WI38 (cell line): ENCODE measurements at regions not wholly inside any gene's neighbourhood (a gene's known extent, or its start where the extent isn't known, plus 50 kb on each side); places are given as distances from the start of the nearest gene placed in this dataset.

Source experiments
- H3K4me3 ChIP-seq: 2 replicates; pipeline ENCODE4 v1.5.1; 2011; ENCODE audit warnings: low read depth, mild to moderate bottlenecking, control low read depth, low read length
- TF ChIP-seq, protein P1 (sequence below): IDR thresholded peaks from 2 replicates; pipeline ENCODE4 v1.5.1; 2012; ENCODE audit warnings: low read depth, mild to moderate bottlenecking, control low read depth, low read length

- H3K4me3 ChIP-seq = no peak overlapping the region
- TF ChIP-seq, protein P1, sequence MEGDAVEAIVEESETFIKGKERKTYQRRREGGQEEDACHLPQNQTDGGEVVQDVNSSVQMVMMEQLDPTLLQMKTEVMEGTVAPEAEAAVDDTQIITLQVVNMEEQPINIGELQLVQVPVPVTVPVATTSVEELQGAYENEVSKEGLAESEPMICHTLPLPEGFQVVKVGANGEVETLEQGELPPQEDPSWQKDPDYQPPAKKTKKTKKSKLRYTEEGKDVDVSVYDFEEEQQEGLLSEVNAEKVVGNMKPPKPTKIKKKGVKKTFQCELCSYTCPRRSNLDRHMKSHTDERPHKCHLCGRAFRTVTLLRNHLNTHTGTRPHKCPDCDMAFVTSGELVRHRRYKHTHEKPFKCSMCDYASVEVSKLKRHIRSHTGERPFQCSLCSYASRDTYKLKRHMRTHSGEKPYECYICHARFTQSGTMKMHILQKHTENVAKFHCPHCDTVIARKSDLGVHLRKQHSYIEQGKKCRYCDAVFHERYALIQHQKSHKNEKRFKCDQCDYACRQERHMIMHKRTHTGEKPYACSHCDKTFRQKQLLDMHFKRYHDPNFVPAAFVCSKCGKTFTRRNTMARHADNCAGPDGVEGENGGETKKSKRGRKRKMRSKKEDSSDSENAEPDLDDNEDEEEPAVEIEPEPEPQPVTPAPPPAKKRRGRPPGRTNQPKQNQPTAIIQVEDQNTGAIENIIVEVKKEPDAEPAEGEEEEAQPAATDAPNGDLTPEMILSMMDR = no peak
Observed at GRCh38 chr6:105644073-105644489, 241.2 kb upstream of the PREP start.

- TF ChIP-seq, protein P1 = no peak
- H3K4me3 ChIP-seq = no peak overlapping the region
Observed at GRCh38 chr6:105642708-105643107, 239.8 kb upstream of the PREP start.

GRCh38 chr6:105641504-105641903, 238.6 kb upstream of the PREP start:
- H3K4me3 ChIP-seq = no peak overlapping the region
- TF ChIP-seq, protein P1 = no peak

- no peak overlapping the region for H3K4me3 ChIP-seq
- TF ChIP-seq, protein P1 = no peak
Observed at GRCh38 chr6:105639124-105639523, 236.2 kb upstream of the PREP start.

GRCh38 chr6:105633814-105634213, 230.9 kb upstream of the PREP start:
- TF ChIP-seq, protein P1 = no peak
- H3K4me3 ChIP-seq = no peak overlapping the region

- no peak overlapping the region for H3K4me3 ChIP-seq
- TF ChIP-seq, protein P1 = no peak
Observed at GRCh38 chr6:105628156-105628860, 225.4 kb upstream of the PREP start.

- no peak overlapping the region for H3K4me3 ChIP-seq
- TF ChIP-seq, protein P1 = no peak
Observed at GRCh38 chr6:105626295-105627158, 223.6 kb upstream of the PREP start.
